SK-N-SH (cell line): ENCODE measurements at regions not wholly inside any gene's neighbourhood (a gene's known extent, or its start where the extent isn't known, plus 50 kb on each side); places are given as distances from the start of the nearest gene placed in this dataset.

Source experiments
- CTCF ChIA-PET: fragments of 300-600, 350-600 bp; formaldehyde crosslinking; extraction: SDS; loops from one replicate; lab custom pipeline; 2021; lab: Yijun Ruan, JAX
- POLR2A ChIA-PET: fragments of 350-600 bp; sonication (Branson Sonifier 250); formaldehyde crosslinking; extraction: SDS; loops from one replicate; lab custom pipeline; 2020; ENCODE audit warnings: antibody characterized with exemption, inconsistent platforms; lab: Yijun Ruan, JAX
- DNase-seq: peaks from one replicate; pipeline ENCODE4 v3.0.0; 2012
- H2AFZ ChIP-seq: fragments of 200-600 bp; sonication (generic); 2 replicates; pipeline ENCODE4 v1.8.1; 2016; ENCODE audit warnings: antibody characterized with exemption, mild to moderate bottlenecking, low read depth
- H3F3A ChIP-seq: fragments of 200-600 bp; sonication (generic); replicated peaks from 2 replicates; pipeline ENCODE3; 2016; ENCODE audit warnings: antibody characterized with exemption, mild to moderate bottlenecking; ENCODE audit not compliant: insufficient read depth
- H3K27ac ChIP-seq, 2 experiments: fragments of 200-500 bp in 1 of 2; fragments of 200-600 bp in 1 of 2; sonication (Bioruptor generic) in 1 of 2; sonication (generic), shearing (Covaris generic) in 1 of 2; 2 replicates each; pipeline versions ENCODE4 v1.5.1 to v1.6.1; 2014 to 2016; ENCODE audit warnings: low read depth in 2 of 2, inconsistent platforms in 1 of 2, low read length in 1 of 2, mild to moderate bottlenecking in 1 of 2, mixed read lengths in 1 of 2
- H3K27me3 ChIP-seq: fragments of 200-600 bp; sonication (generic), shearing (Covaris generic); 2 replicates; pipeline ENCODE4 v1.6.1; 2016; ENCODE audit warnings: mixed run types; ENCODE audit not compliant: insufficient read depth
- H3K36me3 ChIP-seq, 2 experiments: fragments of 200-500 bp in 1 of 2; fragments of 200-600 bp in 1 of 2; sonication (Bioruptor generic) in 1 of 2; sonication (generic) in 1 of 2; replicated peaks in 1 of 2; 2 replicates each; pipeline versions ENCODE3 to v1.5.1; 2014 to 2016; ENCODE audit warnings: low read length in 1 of 2, mild to moderate bottlenecking in 1 of 2; ENCODE audit not compliant: insufficient read depth in 2 of 2, control insufficient read depth in 1 of 2
- H3K4me1 ChIP-seq, 2 experiments: fragments of 200-500 bp in 1 of 2; fragments of 200-600 bp in 1 of 2; sonication (Bioruptor generic) in 1 of 2; sonication (generic), shearing (Covaris generic) in 1 of 2; 2 replicates each; pipeline versions ENCODE4 v1.5.1 to v1.6.1; 2014 to 2016; ENCODE audit warnings: low read depth in 1 of 2, low read length in 1 of 2, mixed run types in 1 of 2; ENCODE audit not compliant: insufficient read depth in 2 of 2, control insufficient read depth in 1 of 2
- H3K4me2 ChIP-seq: fragments of 200-600 bp; sonication (generic), shearing (Covaris generic); 2 replicates; pipeline ENCODE4 v1.6.1; 2017; ENCODE audit warnings: mixed run types
- H3K4me3 ChIP-seq, 2 experiments: fragments of 200-500 bp in 1 of 2; fragments of 200-600 bp in 1 of 2; sonication (Bioruptor generic) in 1 of 2; sonication (generic), shearing (Covaris generic) in 1 of 2; 2 replicates each; pipeline versions ENCODE4 v1.5.1 to v1.8.1; 2014 to 2016; ENCODE audit warnings: low read depth in 2 of 2, inconsistent platforms in 1 of 2, low read length in 1 of 2, mild to moderate bottlenecking in 1 of 2, mixed read lengths in 1 of 2, moderate library complexity in 1 of 2
- H3K79me2 ChIP-seq: fragments of 200-600 bp; sonication (generic); 2 replicates; pipeline ENCODE4 v1.8.1; 2017; ENCODE audit warnings: mild to moderate bottlenecking; ENCODE audit not compliant: insufficient read depth
- H3K9ac ChIP-seq: fragments of 200-600 bp; sonication (generic); 2 replicates; pipeline ENCODE4 v1.6.1; 2017; ENCODE audit warnings: mixed run types
- H3K9me2 ChIP-seq: fragments of 200-600 bp; sonication (generic); 2 replicates; pipeline ENCODE4 v1.6.1; 2017; ENCODE audit warnings: mixed run types
- H3K9me3 ChIP-seq: fragments of 200-600 bp; sonication (generic); 2 replicates; pipeline ENCODE4 v1.6.1; 2017; ENCODE audit warnings: mixed run types, mild to moderate bottlenecking, moderate library complexity
- H4K20me1 ChIP-seq: fragments of 200-600 bp; sonication (generic); 2 replicates; pipeline ENCODE4 v1.6.1; 2017; ENCODE audit warnings: mild to moderate bottlenecking, mixed run types; ENCODE audit not compliant: insufficient read depth
- GATA2 ChIP-seq: sonication (generic); formaldehyde crosslinking; IDR thresholded peaks from 2 replicates; pipeline ENCODE4 v1.5.0; 2020; ENCODE audit warnings: mild to moderate bottlenecking, missing genetic modification reagents
- JUND ChIP-seq: IDR thresholded peaks from 2 replicates; pipeline ENCODE4 v1.4.0; 2012
- RXRA ChIP-seq: IDR thresholded peaks from 2 replicates; pipeline ENCODE4 v1.4.0; 2012; ENCODE audit warnings: low read depth, mild to moderate bottlenecking, borderline replicate concordance
- SIN3A ChIP-seq: IDR thresholded peaks from 2 replicates; pipeline ENCODE4 v1.6.1; 2012; ENCODE audit warnings: low read depth, mild to moderate bottlenecking, low read length, moderate library complexity, borderline replicate concordance
- TEAD4 ChIP-seq: IDR thresholded peaks from 2 replicates; pipeline ENCODE4 v1.4.0; 2012; ENCODE audit warnings: mild to moderate bottlenecking, borderline replicate concordance; ENCODE audit not compliant: insufficient read depth
- WGBS: methylation state at CpG from one replicate; pipeline ENCODE4 v1.1.6; 2017; ENCODE audit warnings: low lambda C conversion rate; 5-methylcytosine and 5-hydroxymethylcytosine counted together
- TF ChIP-seq, protein P1 (sequence below): IDR thresholded peaks from 2 replicates; pipeline ENCODE4 v1.4.0; 2012; ENCODE audit warnings: low read depth, borderline replicate concordance
- TF ChIP-seq, protein P2 (sequence below): IDR thresholded peaks from 2 replicates; pipeline ENCODE4 v1.6.1; 2012; ENCODE audit warnings: mild to moderate bottlenecking, low read depth, low read length, moderate library complexity
- TF ChIP-seq, protein P3 (sequence below): IDR thresholded peaks from 2 replicates; pipeline ENCODE4 v1.4.0; 2012; ENCODE audit warnings: low read depth, borderline replicate concordance
- TF ChIP-seq, protein P4 (sequence below): IDR thresholded peaks from 2 replicates; pipeline ENCODE4 v1.4.0; 2012; ENCODE audit warnings: low read depth
- TF ChIP-seq, protein P5 (sequence below): fragments of 150-350 bp; IDR thresholded peaks from 2 replicates; pipeline ENCODE4 v1.6.1; 2017; ENCODE audit warnings: antibody characterized with exemption, low read length, low read depth, borderline replicate concordance

DNA sequence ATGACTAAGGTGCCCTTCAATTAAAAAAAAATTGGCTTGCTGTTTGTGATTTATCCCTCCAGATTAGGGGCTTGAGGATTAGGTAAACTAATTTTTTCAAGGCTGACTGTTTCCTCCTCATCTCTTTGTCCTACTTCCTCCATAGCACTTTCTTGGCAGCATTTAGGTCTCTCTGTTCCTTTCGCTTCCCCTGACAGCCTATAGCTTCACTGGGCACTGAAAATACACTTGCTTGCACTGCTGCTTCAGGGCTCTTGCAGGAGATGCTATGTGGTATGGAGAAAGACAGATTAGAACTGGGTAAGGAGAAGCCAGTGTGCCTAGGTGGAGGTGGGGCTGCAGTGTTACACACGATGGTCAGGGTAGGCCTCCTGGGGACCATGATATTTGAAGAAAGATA is 112.3 kb upstream of the SFRP2 start:
- Histone ChIP-seq H3K4me1 (no peaks in the 10 kb centered on the region), H3K9me2 (no peaks in the 10 kb centered on the region), H3K36me3 (no peaks in the 10 kb centered on the region), H3K27ac (no peak overlapping the region), H3K4me3 (no peak overlapping the region), H2AFZ (no peak overlapping the region), H3K27me3 (no peaks in the 10 kb centered on the region), H3K9me3 (no peaks in the 10 kb centered on the region), H3K79me2 (no peaks in the 10 kb centered on the region), H3F3A (no peaks in the 10 kb centered on the region), H3K9ac (no peak overlapping the region), H4K20me1 (no peaks in the 10 kb centered on the region), H3K4me2 (no peak overlapping the region)
- 0% methylated on average over 2 of the region's 2 CpGs for WGBS
- no peak for DNase-seq
- CTCF ChIA-PET: no interaction called here
- POLR2A ChIA-PET: no interaction called here
- TF ChIP-seq, protein P1, sequence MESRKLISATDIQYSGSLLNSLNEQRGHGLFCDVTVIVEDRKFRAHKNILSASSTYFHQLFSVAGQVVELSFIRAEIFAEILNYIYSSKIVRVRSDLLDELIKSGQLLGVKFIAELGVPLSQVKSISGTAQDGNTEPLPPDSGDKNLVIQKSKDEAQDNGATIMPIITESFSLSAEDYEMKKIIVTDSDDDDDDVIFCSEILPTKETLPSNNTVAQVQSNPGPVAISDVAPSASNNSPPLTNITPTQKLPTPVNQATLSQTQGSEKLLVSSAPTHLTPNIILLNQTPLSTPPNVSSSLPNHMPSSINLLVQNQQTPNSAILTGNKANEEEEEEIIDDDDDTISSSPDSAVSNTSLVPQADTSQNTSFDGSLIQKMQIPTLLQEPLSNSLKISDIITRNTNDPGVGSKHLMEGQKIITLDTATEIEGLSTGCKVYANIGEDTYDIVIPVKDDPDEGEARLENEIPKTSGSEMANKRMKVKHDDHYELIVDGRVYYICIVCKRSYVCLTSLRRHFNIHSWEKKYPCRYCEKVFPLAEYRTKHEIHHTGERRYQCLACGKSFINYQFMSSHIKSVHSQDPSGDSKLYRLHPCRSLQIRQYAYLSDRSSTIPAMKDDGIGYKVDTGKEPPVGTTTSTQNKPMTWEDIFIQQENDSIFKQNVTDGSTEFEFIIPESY: no peak
- TF ChIP-seq TEAD4 (no peak), RXRA (no peak), SIN3A (no peak), GATA2 (no peak), JUND (no peak)
- TF ChIP-seq, protein P2, sequence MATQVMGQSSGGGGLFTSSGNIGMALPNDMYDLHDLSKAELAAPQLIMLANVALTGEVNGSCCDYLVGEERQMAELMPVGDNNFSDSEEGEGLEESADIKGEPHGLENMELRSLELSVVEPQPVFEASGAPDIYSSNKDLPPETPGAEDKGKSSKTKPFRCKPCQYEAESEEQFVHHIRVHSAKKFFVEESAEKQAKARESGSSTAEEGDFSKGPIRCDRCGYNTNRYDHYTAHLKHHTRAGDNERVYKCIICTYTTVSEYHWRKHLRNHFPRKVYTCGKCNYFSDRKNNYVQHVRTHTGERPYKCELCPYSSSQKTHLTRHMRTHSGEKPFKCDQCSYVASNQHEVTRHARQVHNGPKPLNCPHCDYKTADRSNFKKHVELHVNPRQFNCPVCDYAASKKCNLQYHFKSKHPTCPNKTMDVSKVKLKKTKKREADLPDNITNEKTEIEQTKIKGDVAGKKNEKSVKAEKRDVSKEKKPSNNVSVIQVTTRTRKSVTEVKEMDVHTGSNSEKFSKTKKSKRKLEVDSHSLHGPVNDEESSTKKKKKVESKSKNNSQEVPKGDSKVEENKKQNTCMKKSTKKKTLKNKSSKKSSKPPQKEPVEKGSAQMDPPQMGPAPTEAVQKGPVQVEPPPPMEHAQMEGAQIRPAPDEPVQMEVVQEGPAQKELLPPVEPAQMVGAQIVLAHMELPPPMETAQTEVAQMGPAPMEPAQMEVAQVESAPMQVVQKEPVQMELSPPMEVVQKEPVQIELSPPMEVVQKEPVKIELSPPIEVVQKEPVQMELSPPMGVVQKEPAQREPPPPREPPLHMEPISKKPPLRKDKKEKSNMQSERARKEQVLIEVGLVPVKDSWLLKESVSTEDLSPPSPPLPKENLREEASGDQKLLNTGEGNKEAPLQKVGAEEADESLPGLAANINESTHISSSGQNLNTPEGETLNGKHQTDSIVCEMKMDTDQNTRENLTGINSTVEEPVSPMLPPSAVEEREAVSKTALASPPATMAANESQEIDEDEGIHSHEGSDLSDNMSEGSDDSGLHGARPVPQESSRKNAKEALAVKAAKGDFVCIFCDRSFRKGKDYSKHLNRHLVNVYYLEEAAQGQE: no peak
- TF ChIP-seq, protein P3, sequence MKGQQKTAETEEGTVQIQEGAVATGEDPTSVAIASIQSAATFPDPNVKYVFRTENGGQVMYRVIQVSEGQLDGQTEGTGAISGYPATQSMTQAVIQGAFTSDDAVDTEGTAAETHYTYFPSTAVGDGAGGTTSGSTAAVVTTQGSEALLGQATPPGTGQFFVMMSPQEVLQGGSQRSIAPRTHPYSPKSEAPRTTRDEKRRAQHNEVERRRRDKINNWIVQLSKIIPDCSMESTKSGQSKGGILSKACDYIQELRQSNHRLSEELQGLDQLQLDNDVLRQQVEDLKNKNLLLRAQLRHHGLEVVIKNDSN: no peak
- TF ChIP-seq, protein P4, sequence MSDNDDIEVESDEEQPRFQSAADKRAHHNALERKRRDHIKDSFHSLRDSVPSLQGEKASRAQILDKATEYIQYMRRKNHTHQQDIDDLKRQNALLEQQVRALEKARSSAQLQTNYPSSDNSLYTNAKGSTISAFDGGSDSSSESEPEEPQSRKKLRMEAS: no peak
- TF ChIP-seq, protein P5, sequence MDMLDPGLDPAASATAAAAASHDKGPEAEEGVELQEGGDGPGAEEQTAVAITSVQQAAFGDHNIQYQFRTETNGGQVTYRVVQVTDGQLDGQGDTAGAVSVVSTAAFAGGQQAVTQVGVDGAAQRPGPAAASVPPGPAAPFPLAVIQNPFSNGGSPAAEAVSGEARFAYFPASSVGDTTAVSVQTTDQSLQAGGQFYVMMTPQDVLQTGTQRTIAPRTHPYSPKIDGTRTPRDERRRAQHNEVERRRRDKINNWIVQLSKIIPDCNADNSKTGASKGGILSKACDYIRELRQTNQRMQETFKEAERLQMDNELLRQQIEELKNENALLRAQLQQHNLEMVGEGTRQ: no peak
